Stomach smooth muscle (tissue), 2 donors: ENCODE measurements at regions not wholly inside any gene's neighbourhood (a gene's known extent, or its start where the extent isn't known, plus 50 kb on each side); places are given as distances from the start of the nearest gene placed in this dataset.

Experiments used
- H3K27ac ChIP-seq: one replicate; pipeline ENCODE4 v1.7.0; 2013; ENCODE audit warnings: mild to moderate bottlenecking, low read length, inconsistent platforms
- H3K27me3 ChIP-seq, 2 donors: one replicate each; pipeline ENCODE4 v1.7.0; 2013; ENCODE audit warnings: low read length in 2 of 2; ENCODE audit not compliant: insufficient read depth in 2 of 2, control insufficient read depth in 1 of 2
- H3K36me3 ChIP-seq, 2 donors: one replicate each; pipeline ENCODE4 v1.7.0; 2013; ENCODE audit warnings: low read length in 2 of 2; ENCODE audit not compliant: control insufficient read depth in 2 of 2, insufficient read depth in 2 of 2
- H3K4me1 ChIP-seq: one replicate; pipeline ENCODE4 v1.7.0; 2013; ENCODE audit warnings: low read length; ENCODE audit not compliant: control insufficient read depth, insufficient read depth
- H3K4me3 ChIP-seq, 2 donors: one replicate each; pipeline ENCODE4 v1.7.0; 2013; ENCODE audit warnings: low read length in 2 of 2
- H3K9ac ChIP-seq, 2 donors: one replicate each; pipeline ENCODE4 v1.7.0; 2013; ENCODE audit warnings: low read length in 2 of 2, mild to moderate bottlenecking in 1 of 2
- H3K9me3 ChIP-seq, 2 donors: one replicate each; pipeline ENCODE4 v1.7.0; 2013; ENCODE audit warnings: low read length in 2 of 2; ENCODE audit not compliant: control insufficient read depth in 2 of 2
- donor health status: healthy.
- donor health status: Pancreatic carcinoma.

- Histone ChIP-seq H3K9ac (no peak overlapping the region), H3K27me3 (no peaks in the 10 kb centered on the region), H3K4me1 (no peaks in the 10 kb centered on the region), H3K4me3 (no peak overlapping the region), H3K9me3 (no peaks in the 10 kb centered on the region), H3K36me3 (no peaks in the 10 kb centered on the region), H3K27ac (no peak overlapping the region)
These were observed 283.6 kb downstream of the TMX3 start for GRCh38 chr18:68431111-68431921.

GRCh38 chr18:68429841-68430240, 285.1 kb downstream of the TMX3 start:
- no peak overlapping the region for H3K27ac ChIP-seq
- H3K27me3 ChIP-seq, result no peaks in the 10 kb centered on the region

DNA sequence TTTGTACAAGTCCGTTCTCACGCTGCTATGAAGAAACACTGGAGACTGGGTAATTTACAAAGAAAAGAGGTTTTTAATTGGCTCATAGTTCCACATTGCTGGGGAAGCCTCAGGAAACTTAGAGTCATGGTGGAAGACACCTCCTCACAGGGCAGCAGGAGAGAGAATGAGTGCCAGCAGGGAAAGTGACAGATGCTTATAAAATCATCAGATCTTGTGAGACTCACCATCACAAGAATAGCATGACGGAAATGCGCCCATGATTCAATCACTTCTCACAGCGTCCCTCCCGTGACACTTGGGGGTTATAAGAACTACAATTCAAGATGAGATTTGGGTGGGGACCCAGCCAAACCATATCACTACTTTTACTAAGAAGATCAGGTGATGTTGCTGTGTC, 285.8 kb downstream of the TMX3 start:
- no peaks in the 10 kb centered on the region for H3K27me3 ChIP-seq
- H3K9me3 ChIP-seq, result no peaks in the 10 kb centered on the region
- H3K27ac ChIP-seq, result no peak overlapping the region
- no peaks in the 10 kb centered on the region for H3K4me1 ChIP-seq
- no peak overlapping the region for H3K9ac ChIP-seq
- H3K36me3 ChIP-seq, result no peaks in the 10 kb centered on the region
- H3K4me3 ChIP-seq, result no peak overlapping the region

More at GRCh38 chr18:68429841-68430240, 285.1 kb downstream of the TMX3 start:
- Histone ChIP-seq H3K4me1 (no peaks in the 10 kb centered on the region), H3K4me3 (no peak overlapping the region), H3K9me3 (no peaks in the 10 kb centered on the region), H3K36me3 (no peaks in the 10 kb centered on the region), H3K9ac (no peak overlapping the region)

DNA sequence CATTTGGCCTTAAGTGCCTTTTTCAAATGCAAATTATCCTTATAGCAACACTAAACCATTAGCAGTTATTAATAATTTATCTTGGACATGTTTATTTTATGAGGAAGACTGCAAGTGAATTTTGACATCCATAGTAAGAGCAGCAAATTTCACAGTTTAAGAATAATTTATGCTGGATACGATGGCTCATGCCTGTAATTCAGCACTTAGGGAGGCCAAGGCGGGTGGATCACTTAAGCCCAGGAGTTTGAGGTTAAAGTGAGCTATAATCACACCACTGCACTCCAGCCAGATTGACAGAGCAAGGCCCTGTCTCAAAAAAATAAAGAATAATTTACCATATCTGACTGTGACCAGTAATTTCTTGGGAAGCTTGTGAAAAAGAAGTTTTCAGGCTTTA, 286.2 kb downstream of the TMX3 start:
- H3K27ac ChIP-seq, result no peak overlapping the region

GRCh38 chr18:68427951-68428401, 286.9 kb downstream of the TMX3 start:
- no peak overlapping the region for H3K4me3 ChIP-seq
- H3K9ac ChIP-seq, result no peak overlapping the region
- H3K27ac ChIP-seq, result no peak overlapping the region

More for the DNA sequence above, 286.2 kb downstream of the TMX3 start:
- H3K9ac ChIP-seq, result no peak overlapping the region
- H3K36me3 ChIP-seq, result no peaks in the 10 kb centered on the region
- no peaks in the 10 kb centered on the region for H3K4me1 ChIP-seq
- H3K4me3 ChIP-seq, result no peak overlapping the region
- H3K9me3 ChIP-seq, result no peaks in the 10 kb centered on the region
- no peaks in the 10 kb centered on the region for H3K27me3 ChIP-seq

GRCh38 chr18:68426731-68427315, 288.1 kb downstream of the TMX3 start:
- no peak overlapping the region for H3K27ac ChIP-seq
- no peaks in the 10 kb centered on the region for H3K9me3 ChIP-seq
- H3K4me1 ChIP-seq, result no peaks in the 10 kb centered on the region
- H3K27me3 ChIP-seq, result no peaks in the 10 kb centered on the region
- no peaks in the 10 kb centered on the region for H3K36me3 ChIP-seq
- no peak overlapping the region for H3K4me3 ChIP-seq
- H3K9ac ChIP-seq, result no peak overlapping the region

More at GRCh38 chr18:68427951-68428401, 286.9 kb downstream of the TMX3 start:
- Histone ChIP-seq H3K9me3 (no peaks in the 10 kb centered on the region), H3K27me3 (no peaks in the 10 kb centered on the region), H3K36me3 (no peaks in the 10 kb centered on the region), H3K4me1 (no peaks in the 10 kb centered on the region)

DNA sequence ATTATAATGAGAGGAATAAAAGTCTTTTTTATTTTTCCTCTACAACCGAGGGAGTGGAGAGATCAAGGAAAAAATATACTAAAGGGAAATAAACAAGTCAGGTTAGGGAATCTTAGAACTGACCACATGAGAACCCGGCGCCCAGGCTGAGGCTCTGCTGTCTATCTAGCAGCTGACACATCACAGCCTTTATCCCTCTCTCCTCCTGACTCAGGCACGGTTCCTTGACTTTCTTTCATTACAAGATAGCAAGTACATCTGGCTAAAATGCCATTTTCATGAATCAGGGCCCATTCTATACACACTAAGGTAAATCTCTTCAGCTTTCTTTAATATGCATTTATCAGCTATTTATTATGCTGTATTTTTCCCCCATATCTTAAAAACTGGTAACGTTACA, 296.0 kb downstream of the TMX3 start:
- no peak overlapping the region for H3K27ac ChIP-seq
- no peak overlapping the region for H3K9ac ChIP-seq
- no peaks in the 10 kb centered on the region for H3K36me3 ChIP-seq
- no peaks in the 10 kb centered on the region for H3K4me1 ChIP-seq
- no peak overlapping the region for H3K4me3 ChIP-seq
- H3K27me3 ChIP-seq, result no peaks in the 10 kb centered on the region
- H3K9me3 ChIP-seq, result no peaks in the 10 kb centered on the region

- no peaks in the 10 kb centered on the region for H3K9me3 ChIP-seq
- H3K9ac ChIP-seq, result no peak overlapping the region
- no peaks in the 10 kb centered on the region for H3K4me1 ChIP-seq
- no peaks in the 10 kb centered on the region for H3K27me3 ChIP-seq
- no peak overlapping the region for H3K4me3 ChIP-seq
- H3K27ac ChIP-seq, result no peak overlapping the region
- no peaks in the 10 kb centered on the region for H3K36me3 ChIP-seq
These were observed 296.6 kb downstream of the TMX3 start for GRCh38 chr18:68418226-68418868.

DNA sequence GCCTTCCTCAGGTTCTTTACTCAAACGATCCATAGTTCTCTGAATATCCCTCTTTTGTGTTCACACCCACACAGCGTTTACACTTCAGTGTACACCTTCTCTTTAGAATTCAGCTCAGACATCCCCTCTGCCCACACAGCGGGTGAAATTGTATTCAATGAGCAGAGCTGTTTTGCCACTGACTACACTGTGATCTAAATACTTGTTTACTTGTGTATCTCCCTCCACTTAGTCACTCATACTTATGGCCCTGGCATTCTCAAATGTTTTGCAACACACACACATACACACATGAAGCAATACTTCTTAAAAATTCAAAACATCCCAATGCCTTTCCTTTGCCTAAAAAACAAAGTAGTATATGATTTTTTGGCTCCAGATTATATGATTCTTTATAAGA, 297.1 kb downstream of the TMX3 start:
- Histone ChIP-seq H3K27ac (no peak overlapping the region), H3K9me3 (no peaks in the 10 kb centered on the region), H3K4me1 (no peaks in the 10 kb centered on the region), H3K4me3 (no peak overlapping the region), H3K27me3 (no peaks in the 10 kb centered on the region), H3K9ac (no peak overlapping the region), H3K36me3 (no peaks in the 10 kb centered on the region)

DNA sequence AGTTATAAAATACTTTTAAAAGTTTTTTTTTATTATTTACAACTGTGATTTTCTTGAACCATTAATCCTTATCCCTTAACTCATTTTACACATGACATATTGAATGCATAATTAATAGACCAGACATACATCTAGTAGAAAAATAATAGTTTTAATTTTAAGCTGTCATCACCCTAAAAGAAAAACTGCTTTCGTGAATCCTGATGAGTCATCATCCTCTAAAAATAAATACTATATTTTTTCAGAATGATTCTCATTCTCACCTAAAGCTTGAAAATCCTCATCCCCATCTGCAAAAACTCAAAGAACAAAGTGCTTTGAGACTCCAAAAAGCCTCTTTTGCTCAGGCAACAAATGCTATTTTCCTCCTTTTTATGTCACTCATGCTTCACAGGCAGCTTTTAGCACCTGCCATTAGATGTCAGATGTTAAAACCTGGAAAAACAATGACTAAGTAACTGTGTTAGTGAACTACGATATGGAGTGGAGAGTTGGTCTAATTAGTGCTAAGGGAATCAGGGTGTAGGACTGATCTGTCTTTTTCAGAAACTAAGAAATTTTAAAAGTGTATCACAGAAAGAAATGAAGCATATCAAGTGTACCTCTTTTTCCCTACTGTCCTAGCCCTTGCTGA, 297.6 kb downstream of the TMX3 start:
- H3K27ac ChIP-seq, result no peak overlapping the region
- no peak overlapping the region for H3K9ac ChIP-seq
- no peaks in the 10 kb centered on the region for H3K9me3 ChIP-seq
- no peaks in the 10 kb centered on the region for H3K4me1 ChIP-seq
- no peak overlapping the region for H3K4me3 ChIP-seq
- no peaks in the 10 kb centered on the region for H3K36me3 ChIP-seq
- H3K27me3 ChIP-seq, result no peaks in the 10 kb centered on the region
